NCI-H82 (cell line): ENCODE measurements at regions not wholly inside any gene's neighbourhood (a gene's known extent, or its start where the extent isn't known, plus 50 kb on each side); places are given as distances from the start of the nearest gene placed in this dataset.
"Not testable (repeated sequence)": the region's sequence is repeated elsewhere in the genome, so short reads cannot be mapped to it uniquely, and the experiment has no call there.

Experiments used
- DNase-seq: peaks from one replicate; lab custom pipeline; 2025; lab: John Stamatoyannopoulos, UW

- DNase-seq = no peak
These were observed 90.6 kb downstream of the MRPL14 start for GRCh38 chr6:44036699-44037101.

GRCh38 chr6:44036196-44036595 lies 91.1 kb downstream of the MRPL14 start:
- DNase-seq = no peak

GRCh38 chr6:44035621-44036020 lies 91.6 kb downstream of the MRPL14 start:
- DNase-seq = no peak

- no peak for DNase-seq
These were observed 92.3 kb downstream of the MRPL14 start for GRCh38 chr6:44034931-44035345.

GRCh38 chr6:44034391-44034861 lies 92.8 kb downstream of the MRPL14 start:
- DNase-seq = no peak

- DNase-seq = no peak
These were observed 96.3 kb downstream of the MRPL14 start for GRCh38 chr6:44030812-44031454.

GRCh38 chr6:44029444-44030185 lies 97.6 kb downstream of the MRPL14 start:
- DNase-seq = no peak

- DNase-seq = peak; percentile 42
These were observed 98.4 kb downstream of the MRPL14 start for GRCh38 chr6:44028789-44029310.

GRCh38 chr6:44025226-44025625 lies 102.0 kb downstream of the MRPL14 start:
- no peak for DNase-seq

GRCh38 chr6:44024574-44025219 lies 102.6 kb downstream of the MRPL14 start:
- no peak for DNase-seq

- no peak for DNase-seq
These were observed 103.4 kb downstream of the MRPL14 start for GRCh38 chr6:44023586-44024454.

- no peak for DNase-seq
These were observed 104.4 kb downstream of the MRPL14 start for GRCh38 chr6:44022671-44023352.

- DNase-seq = no peak
These were observed 105.0 kb downstream of the MRPL14 start for GRCh38 chr6:44022296-44022661.

GRCh38 chr6:44021589-44022295 lies 105.5 kb downstream of the MRPL14 start:
- DNase-seq = peak; percentile 52

GRCh38 chr6:44020664-44021425 lies 106.4 kb downstream of the MRPL14 start:
- no peak for DNase-seq

- no peak for DNase-seq
These were observed 107.1 kb downstream of the MRPL14 start for GRCh38 chr6:44020148-44020547.

- not testable (repeated sequence) for DNase-seq
These were observed 109.9 kb downstream of the MRPL14 start for GRCh38 chr6:44017307-44017706.

GRCh38 chr6:44016131-44016870 lies 111.0 kb downstream of the MRPL14 start:
- no peak for DNase-seq

- DNase-seq = no peak
These were observed 115.2 kb downstream of the MRPL14 start for GRCh38 chr6:44012078-44012493.
